Hepatocyte (in vitro differentiated cells): ENCODE measurements at regions not wholly inside any gene's neighbourhood (a gene's known extent, or its start where the extent isn't known, plus 50 kb on each side); places are given as distances from the start of the nearest gene placed in this dataset.
A peak's percentile ranks its signal among the peaks of the same experiment; 100 is the strongest.

Experiments used
- DNase-seq: peaks from one replicate; pipeline ENCODE4 v3.0.0-alpha.2; 2016; ENCODE audit warnings: low spot score
- H2AFZ ChIP-seq: fragments of 200-600 bp; sonication (generic); 2 replicates; pipeline ENCODE4 v1.6.0; 2016; ENCODE audit warnings: antibody characterized with exemption, mild to moderate bottlenecking
- H3K27ac ChIP-seq: fragments of 200-600 bp; sonication (generic); 2 replicates; pipeline ENCODE4 v1.5.1; 2016; ENCODE audit warnings: mild to moderate bottlenecking
- H3K27me3 ChIP-seq: fragments of 200-600 bp; sonication (generic); 2 replicates; pipeline ENCODE4 v1.6.1; 2016
- H3K36me3 ChIP-seq: fragments of 200-600 bp; sonication (generic); replicated peaks from 2 replicates; pipeline ENCODE4 v1.5.1; 2016; ENCODE audit warnings: low read depth; ENCODE audit not compliant: insufficient read depth
- H3K4me1 ChIP-seq: fragments of 200-600 bp; sonication (generic); 2 replicates; pipeline ENCODE4 v1.5.1; 2016; ENCODE audit warnings: mild to moderate bottlenecking, moderate library complexity; ENCODE audit not compliant: insufficient read depth
- H3K4me2 ChIP-seq: fragments of 200-600 bp; sonication (generic); 2 replicates; pipeline ENCODE4 v1.6.0; 2016
- H3K4me3 ChIP-seq: fragments of 200-600 bp; sonication (generic); 2 replicates; pipeline ENCODE4 v1.5.1; 2016; ENCODE audit warnings: mild to moderate bottlenecking
- H3K79me2 ChIP-seq: fragments of 200-600 bp; sonication (generic); 2 replicates; pipeline ENCODE4 v1.6.0; 2017; ENCODE audit warnings: mild to moderate bottlenecking
- H3K9me2 ChIP-seq: fragments of 200-600 bp; sonication (generic); replicated peaks from 2 replicates; pipeline ENCODE4 v1.6.0; 2017; ENCODE audit warnings: mild to moderate bottlenecking; ENCODE audit not compliant: insufficient read depth
- H3K9me3 ChIP-seq: fragments of 200-600 bp; sonication (generic); 2 replicates; pipeline ENCODE4 v1.5.1; 2016; ENCODE audit warnings: low read depth, mild to moderate bottlenecking
- H4K20me1 ChIP-seq: fragments of 200-600 bp; sonication (generic); 2 replicates; pipeline ENCODE4 v1.6.0; 2016; ENCODE audit warnings: mild to moderate bottlenecking; ENCODE audit not compliant: insufficient read depth, poor library complexity, severe bottlenecking
- CTCF ChIP-seq: fragments of 200-600 bp; sonication (generic); IDR thresholded peaks from 2 replicates; pipeline ENCODE4 v1.5.1; 2016; ENCODE audit warnings: antibody characterized with exemption, mild to moderate bottlenecking; ENCODE audit not compliant: poor library complexity
- EZH2 ChIP-seq: fragments of 200-600 bp; sonication (generic); IDR thresholded peaks from 2 replicates; pipeline ENCODE4 v1.6.1; 2016; ENCODE audit warnings: antibody characterized with exemption, mild to moderate bottlenecking, borderline replicate concordance
- EZH2phosphoT487 ChIP-seq: fragments of 200-600 bp; sonication (generic); IDR thresholded peaks from one replicate; pipeline ENCODE4 v1.6.1; 2018; ENCODE audit warnings: antibody characterized with exemption, mild to moderate bottlenecking, low read depth, moderate library complexity; ENCODE audit not compliant: unreplicated experiment, severe bottlenecking
- WGBS: methylation state at CpG from one replicate; pipeline ENCODE4 v1.1.6; 2016; ENCODE audit warnings: low lambda C conversion rate; ENCODE audit errors: missing lambda C conversion rate; 5-methylcytosine and 5-hydroxymethylcytosine counted together

GRCh38 chr15:37682304-37682703, 252.1 kb upstream of the TMCO5A start:
- no peaks in the 10 kb centered on the region for H3K36me3 ChIP-seq
- H2AFZ ChIP-seq: no peak overlapping the region
- no peak overlapping the region for H3K27ac ChIP-seq
- no peak overlapping the region for H3K4me3 ChIP-seq
- H3K4me2 ChIP-seq: no peak overlapping the region
- no peaks in the 10 kb centered on the region for H4K20me1 ChIP-seq
- no peaks in the 10 kb centered on the region for H3K9me3 ChIP-seq
- H3K9me2 ChIP-seq: no peaks in the 10 kb centered on the region
- no peaks in the 10 kb centered on the region for H3K4me1 ChIP-seq
- DNase-seq: no peak
- peak; percentile 31 for TF ChIP-seq CTCF
- no peak for TF ChIP-seq EZH2phosphoT487
- no peaks in the 10 kb centered on the region for H3K79me2 ChIP-seq
- WGBS: 70% methylated on average over 4 of the region's 4 CpGs
- H3K27me3 ChIP-seq: no peaks in the 10 kb centered on the region

GRCh38 chr15:37691911-37692310, 242.5 kb upstream of the TMCO5A start:
- Histone ChIP-seq H3K79me2 (no peaks in the 10 kb centered on the region), H3K4me2 (no peak overlapping the region), H3K4me1 (no peaks in the 10 kb centered on the region), H3K27me3 (no peaks in the 10 kb centered on the region), H3K4me3 (no peak overlapping the region), H2AFZ (no peak overlapping the region), H3K36me3 (no peaks in the 10 kb centered on the region), H3K9me3 (no peaks in the 10 kb centered on the region), H3K27ac (no peak overlapping the region), H4K20me1 (no peaks in the 10 kb centered on the region), H3K9me2 (no peaks in the 10 kb centered on the region)
- 81% methylated on average over 4 of the region's 4 CpGs for WGBS
- no peak for DNase-seq
- TF ChIP-seq CTCF (no peak), EZH2 (no peak), EZH2phosphoT487 (no peak)

GRCh38 chr15:37693926-37694325, 240.5 kb upstream of the TMCO5A start:
- H3K36me3 ChIP-seq: no peaks in the 10 kb centered on the region
- TF ChIP-seq CTCF (no peak), EZH2 (no peak), EZH2phosphoT487 (no peak)
- no peaks in the 10 kb centered on the region for H3K9me2 ChIP-seq
- no peaks in the 10 kb centered on the region for H3K9me3 ChIP-seq
- H3K4me3 ChIP-seq: no peak overlapping the region
- no peaks in the 10 kb centered on the region for H3K79me2 ChIP-seq
- no peak for DNase-seq
- H2AFZ ChIP-seq: no peak overlapping the region
- H3K27ac ChIP-seq: no peak overlapping the region
- H3K4me2 ChIP-seq: no peak overlapping the region
- H4K20me1 ChIP-seq: no peaks in the 10 kb centered on the region
- no peaks in the 10 kb centered on the region for H3K27me3 ChIP-seq
- H3K4me1 ChIP-seq: no peaks in the 10 kb centered on the region
- 93% methylated on average over 3 of the region's 3 CpGs for WGBS

- no peaks in the 10 kb centered on the region for H3K9me3 ChIP-seq
- H3K9me2 ChIP-seq: no peaks in the 10 kb centered on the region
- no peaks in the 10 kb centered on the region for H4K20me1 ChIP-seq
- TF ChIP-seq EZH2 (no peak), CTCF (no peak), EZH2phosphoT487 (no peak)
- no peaks in the 10 kb centered on the region for H3K79me2 ChIP-seq
- H3K36me3 ChIP-seq: no peaks in the 10 kb centered on the region
- H3K4me3 ChIP-seq: no peak overlapping the region
- no peak overlapping the region for H2AFZ ChIP-seq
- H3K27me3 ChIP-seq: no peaks in the 10 kb centered on the region
- no peaks in the 10 kb centered on the region for H3K4me1 ChIP-seq
- no peak overlapping the region for H3K27ac ChIP-seq
- no peak overlapping the region for H3K4me2 ChIP-seq
- no peak for DNase-seq
These were observed 238.7 kb upstream of the TMCO5A start for GRCh38 chr15:37695719-37696118.
